Cardiac muscle cell (in vitro differentiated cells and primary cell): ENCODE measurements at regions not wholly inside any gene's neighbourhood (a gene's known extent, or its start where the extent isn't known, plus 50 kb on each side); places are given as distances from the start of the nearest gene placed in this dataset.
A peak's percentile ranks its signal among the peaks of the same experiment; 100 is the strongest.

Experiments used
- DNase-seq, 2 donors: peaks; one replicate each; pipeline versions ENCODE4 v3.0.0 to v3.0.0-alpha.2; 2010 to 2017; ENCODE audit warnings: low read depth in 1 of 2, low spot score in 1 of 2
- H3K27ac ChIP-seq: fragments of 200-600 bp; sonication (generic); 2 replicates; pipeline ENCODE4 v1.5.1; 2016
- H3K27me3 ChIP-seq: fragments of 200-600 bp; sonication (generic); 2 replicates; pipeline ENCODE4 v1.6.0; 2016; ENCODE audit warnings: control low read depth
- H3K36me3 ChIP-seq: fragments of 200-600 bp; sonication (generic); 2 replicates; pipeline ENCODE4 v1.5.1; 2016; ENCODE audit warnings: control low read depth
- H3K4me1 ChIP-seq: fragments of 200-600 bp; sonication (generic); 2 replicates; pipeline ENCODE4 v1.8.1; 2017; ENCODE audit warnings: low read depth, mild to moderate bottlenecking, mixed run types
- H3K4me3 ChIP-seq: fragments of 200-600 bp; sonication (generic); 2 replicates; pipeline ENCODE4 v1.5.1; 2016; ENCODE audit warnings: mild to moderate bottlenecking
- H3K9me3 ChIP-seq: fragments of 200-600 bp; sonication (generic); 2 replicates; pipeline ENCODE4 v1.5.1; 2017; ENCODE audit warnings: low read depth, mild to moderate bottlenecking, control low read depth
- CTCF ChIP-seq: IDR thresholded peaks from 2 replicates; pipeline ENCODE4 v1.5.1; 2012; ENCODE audit warnings: low read depth, mild to moderate bottlenecking, low read length

- H3K9me3 ChIP-seq: peaks cover 3% of the 10 kb centered on the region
- no peak overlapping the region for H3K4me3 ChIP-seq
- no peaks in the 10 kb centered on the region for H3K27me3 ChIP-seq
- H3K36me3 ChIP-seq: no peaks in the 10 kb centered on the region
- peak in 1 of 2 donors; percentile 84 for DNase-seq
- H3K27ac ChIP-seq: no peak overlapping the region
- TF ChIP-seq CTCF: no peak
- no peaks in the 10 kb centered on the region for H3K4me1 ChIP-seq
These were observed 119.3 kb upstream of the TWIST2 start for GRCh38 chr2:238728330-238729260.

GRCh38 chr2:238729261-238729935, 118.5 kb upstream of the TWIST2 start:
- Histone ChIP-seq H3K4me3 (no peak overlapping the region), H3K27ac (no peak overlapping the region), H3K4me1 (no peaks in the 10 kb centered on the region), H3K36me3 (no peaks in the 10 kb centered on the region), H3K9me3 (peaks cover 3% of the 10 kb centered on the region), H3K27me3 (no peaks in the 10 kb centered on the region)
- no peak for TF ChIP-seq CTCF
- DNase-seq: no peak

- no peak for TF ChIP-seq CTCF
These were observed 117.8 kb upstream of the TWIST2 start for GRCh38 chr2:238730001-238730669.

GRCh38 chr2:238730881-238731280, 117.0 kb upstream of the TWIST2 start:
- no peak overlapping the region for H3K27ac ChIP-seq
- H3K9me3 ChIP-seq: no peaks in the 10 kb centered on the region
- H3K36me3 ChIP-seq: no peaks in the 10 kb centered on the region
- H3K4me1 ChIP-seq: no peaks in the 10 kb centered on the region
- no peak for DNase-seq
- no peak overlapping the region for H3K4me3 ChIP-seq
- no peak for TF ChIP-seq CTCF
- no peaks in the 10 kb centered on the region for H3K27me3 ChIP-seq

More at GRCh38 chr2:238730001-238730669, 117.8 kb upstream of the TWIST2 start:
- Histone ChIP-seq H3K4me1 (no peaks in the 10 kb centered on the region), H3K9me3 (peaks cover 3% of the 10 kb centered on the region), H3K27ac (no peak overlapping the region), H3K27me3 (no peaks in the 10 kb centered on the region), H3K36me3 (no peaks in the 10 kb centered on the region), H3K4me3 (no peak overlapping the region)
- no peak for DNase-seq

- DNase-seq: peak in 1 of 2 donors; percentile 65
- no peak for TF ChIP-seq CTCF
- Histone ChIP-seq H3K27ac (no peak overlapping the region), H3K4me1 (no peaks in the 10 kb centered on the region), H3K36me3 (no peaks in the 10 kb centered on the region), H3K4me3 (no peak overlapping the region), H3K9me3 (no peaks in the 10 kb centered on the region), H3K27me3 (no peaks in the 10 kb centered on the region)
These were observed 115.9 kb upstream of the TWIST2 start for GRCh38 chr2:238731961-238732360.
